Tibial nerve (tissue), 4 donors: ENCODE measurements at regions not wholly inside any gene's neighbourhood (a gene's known extent, or its start where the extent isn't known, plus 50 kb on each side); places are given as distances from the start of the nearest gene placed in this dataset.

ENCODE experiments used
- CTCF ChIP-seq, 5 experiments: fragments of 200-600 bp in 3 of 5; fragments of 450-650 bp in 2 of 5; sonication (generic) in 3 of 5; IDR thresholded peaks; one replicate each; pipeline ENCODE4 v1.5.1; 2016 to 2019; ENCODE audit warnings: antibody characterized with exemption in 5 of 5, mild to moderate bottlenecking in 3 of 5, moderate library complexity in 2 of 5
- EP300 ChIP-seq, 2 donors: sonication (generic); formaldehyde crosslinking; IDR thresholded peaks; one replicate each; pipeline ENCODE4 v1.6.1; 2017; ENCODE audit warnings: antibody characterized with exemption in 2 of 2, mild to moderate bottlenecking in 1 of 2
- POLR2A ChIP-seq, 2 donors: fragments of 450-650 bp; IDR thresholded peaks; one replicate each; pipeline ENCODE4 v1.6.1; 2017; ENCODE audit warnings: antibody characterized with exemption in 2 of 2, mild to moderate bottlenecking in 2 of 2, moderate library complexity in 2 of 2

- TF ChIP-seq CTCF (IDR thresholded peaks at IDR 0.05) (no peak), POLR2A (IDR thresholded peaks at IDR 0.05) (no peak), EP300 (IDR thresholded peaks at IDR 0.05) (no peak)
These were observed 628.6 kb upstream of the CDH2 start for GRCh38 chr18:28805491-28805890.
